ENCODE measurements at regions not wholly inside any gene's neighbourhood (a gene's known extent, or its start where the extent isn't known, plus 50 kb on each side); places are given as distances from the start of the nearest gene placed in this dataset.

- H4K20me1 ChIP-seq (ENCODE audit: insufficient read depth, low read length), result no peaks in the 10 kb centered on the region
- WGBS, 2 experiments (ENCODE audit: extremely low coverage in 2 of 2, insufficient read length in 1 of 2), result no CpG with 5 or more reads among the region's 5 CpGs
- POLR2A ChIA-PET (ENCODE audit: unreplicated experiment), result no interaction called here
- H3K4ac ChIP-seq (ENCODE audit: low read depth, low read length), result no peak overlapping the region
- H4K5ac ChIP-seq (ENCODE audit: low read depth, low read length), result no peak overlapping the region
- no peak overlapping the region for H3K18ac ChIP-seq (ENCODE audit: low read depth, low read length)
- H3K27me3 ChIP-seq (ENCODE audit: control insufficient read depth, insufficient read depth, low read length), result no peaks in the 10 kb centered on the region
- H2BK15ac ChIP-seq (ENCODE audit: low read depth, low read length), result no peak overlapping the region
- CTCF ChIA-PET, result no interaction called here
- H3K27ac ChIP-seq (ENCODE audit: insufficient read depth, low read length), result no peak overlapping the region
- dilution Hi-C loops (cut with HindIII; ENCODE audit: low sequenced_read_pairs, unreplicated experiment), result no loop called here
- no peak overlapping the region for H2AK5ac ChIP-seq (ENCODE audit: low read depth, low read length)
- no peak overlapping the region for H3K4me2 ChIP-seq (ENCODE audit: low read depth, low read length)
- no peak overlapping the region for H2AK9ac ChIP-seq (replicated peaks; ENCODE audit: low read depth, low read length, poor library complexity)
- BruUV-seq (replicated peaks), result no TSS peak
- intact Hi-C loops (cut with micrococcal nuclease), result no loop called here
- no peak overlapping the region for H2BK5ac ChIP-seq (ENCODE audit: low read depth, low read length, poor library complexity, severe bottlenecking)
- no peak for DNase-seq
- H3K9me3 ChIP-seq (ENCODE audit: control insufficient read depth, insufficient read depth, low read length), result no peaks in the 10 kb centered on the region
- no peak overlapping the region for H4K91ac ChIP-seq (ENCODE audit: insufficient read depth, low read depth, low read length)
- no peak overlapping the region for H3K14ac ChIP-seq (replicated peaks; ENCODE audit: low read depth, low read length)
- H2BK120ac ChIP-seq (ENCODE audit: low read depth, low read length), result no peak overlapping the region
- in situ Hi-C loops (cut with MboI; ENCODE audit: low sequenced_read_pairs), result no loop called here
- TF ChIP-seq MAFK (IDR thresholded peaks at IDR 0.05; ENCODE audit: low read depth, low read length) (no peak), USF2 (IDR thresholded peaks at IDR 0.05; ENCODE audit: low read depth, low read length) (no peak)
- no peak overlapping the region for H2AFZ ChIP-seq (replicated peaks; ENCODE audit: low read length, poor library complexity)
- H3K36me3 ChIP-seq (ENCODE audit: control insufficient read depth, insufficient read depth, low read length), result no peaks in the 10 kb centered on the region
- no peak for ATAC-seq (ENCODE audit: low read depth)
- H3K4me1 ChIP-seq (ENCODE audit: control insufficient read depth, insufficient read depth, low read length), result no peaks in the 10 kb centered on the region
- no peak overlapping the region for H2BK20ac ChIP-seq (ENCODE audit: low read depth, low read length)
- no peaks in the 10 kb centered on the region for H3K9me1 ChIP-seq (ENCODE audit: insufficient read depth, low read length)
- no peak overlapping the region for H3K56ac ChIP-seq (ENCODE audit: extremely low read depth, insufficient read depth, low read length)
- no peaks in the 10 kb centered on the region for H3K79me1 ChIP-seq (ENCODE audit: low read depth in 1 of 2, low read length in 2 of 2)
- no peak overlapping the region for H3K9ac ChIP-seq (ENCODE audit: low read depth, low read length)
- no peak overlapping the region for H3K23ac ChIP-seq (ENCODE audit: low read depth, low read length)
- H3K4me3 ChIP-seq (ENCODE audit: insufficient read depth, low read depth, low read length), result no peak overlapping the region
- H4K8ac ChIP-seq (ENCODE audit: low read depth in 2 of 2, low read length in 2 of 2), result no peak overlapping the region
Measured at GRCh38 chr18:60649107-60649506, 276.5 kb upstream of the MC4R start.

Data from IMR-90 (cell line).